H1 (cell line): ENCODE measurements at regions not wholly inside any gene's neighbourhood (a gene's known extent, or its start where the extent isn't known, plus 50 kb on each side); places are given as distances from the start of the nearest gene placed in this dataset.

Experiments used
- CTCF ChIA-PET: fragments of 300-600 bp; sonication (Branson Sonifier 250); formaldehyde crosslinking; loops from one replicate; lab custom pipeline; 2021; ENCODE audit not compliant: partially characterized antibody; lab: Charles Lee
- POLR2A ChIA-PET: fragments of 300-600 bp; sonication (Branson Sonifier 250); formaldehyde crosslinking; loops from one replicate; lab custom pipeline; 2021; ENCODE audit warnings: inconsistent platforms; ENCODE audit not compliant: partially characterized antibody; lab: Charles Lee
- DNase-seq, 2 experiments: peaks; one replicate each; pipeline versions ENCODE4 v3.0.0 to v3.0.0-alpha.2; 2010 to 2022; ENCODE audit warnings: low spot score in 2 of 2, low read depth in 1 of 2, mixed read lengths in 1 of 2
- FAIRE-seq: peaks from 2 replicates; lab custom pipeline; 2011; peaks lifted over from hg19 to GRCh38; lab: Jason Lieb, UNC
- H2AFZ ChIP-seq: 2 replicates; pipeline ENCODE4 v1.8.1; 2012; ENCODE audit warnings: low read length, inconsistent platforms
- H2AK5ac ChIP-seq: 2 replicates; pipeline ENCODE4 v1.6.1; 2013; ENCODE audit warnings: low read depth, low read length
- H2BK120ac ChIP-seq: replicated peaks from 2 replicates; pipeline ENCODE3; 2013; ENCODE audit warnings: low read depth, low read length, inconsistent platforms
- H2BK12ac ChIP-seq: 2 replicates; pipeline ENCODE4 v1.6.1; 2013; ENCODE audit warnings: low read depth, low read length
- H2BK15ac ChIP-seq: 2 replicates; pipeline ENCODE4 v1.6.1; 2013; ENCODE audit warnings: low read length
- H2BK20ac ChIP-seq: 2 replicates; pipeline ENCODE4 v1.6.1; 2013; ENCODE audit warnings: low read length
- H2BK5ac ChIP-seq: 2 replicates; pipeline ENCODE4 v1.6.1; 2013; ENCODE audit warnings: low read depth, low read length
- H3K14ac ChIP-seq: 2 replicates; pipeline ENCODE4 v1.6.1; 2013; ENCODE audit warnings: inconsistent platforms; ENCODE audit not compliant: insufficient read length
- H3K18ac ChIP-seq: 2 replicates; pipeline ENCODE4 v1.6.1; 2013; ENCODE audit warnings: low read length; ENCODE audit errors: extremely low read depth
- H3K23ac ChIP-seq: 2 replicates; pipeline ENCODE4 v1.6.1; 2013; ENCODE audit warnings: inconsistent platforms; ENCODE audit not compliant: insufficient read length
- H3K23me2 ChIP-seq: 2 replicates; pipeline ENCODE4 v1.6.1; 2013; ENCODE audit warnings: low read depth, low read length
- H3K27ac ChIP-seq: 2 replicates; pipeline ENCODE4 v1.6.1; 2011; ENCODE audit warnings: low read depth, low read length, inconsistent platforms
- H3K27me3 ChIP-seq, 4 experiments: replicated peaks in 1 of 4; 1 replicate in 1 of 4; 2 replicates in 3 of 4; pipeline versions ENCODE4 v1.6.1 to v1.8.1; 2011 to 2013; ENCODE audit warnings: low read length in 3 of 4, mild to moderate bottlenecking in 3 of 4, inconsistent platforms in 2 of 4, mixed read lengths in 2 of 4, moderate library complexity in 1 of 4; ENCODE audit not compliant: control insufficient read depth in 3 of 4, insufficient read depth in 3 of 4; ENCODE audit errors: extremely low read depth in 1 of 4
- H3K36me3 ChIP-seq, 4 experiments: 2 replicates each; pipeline versions ENCODE4 v1.6.1 to v1.8.1; 2011 to 2013; ENCODE audit warnings: mild to moderate bottlenecking in 4 of 4, low read length in 3 of 4, moderate library complexity in 2 of 4, control low read depth in 1 of 4, inconsistent platforms in 1 of 4; ENCODE audit not compliant: insufficient read depth in 4 of 4, control insufficient read depth in 2 of 4
- H3K4ac ChIP-seq: replicated peaks from 2 replicates; pipeline ENCODE3; 2013; ENCODE audit warnings: low read length, low read depth, mixed read lengths, inconsistent platforms; ENCODE audit not compliant: insufficient read length
- H3K4me1 ChIP-seq, 4 experiments: replicated peaks in 1 of 4; 1 replicate in 1 of 4; 2 replicates in 3 of 4; pipeline versions ENCODE4 v1.6.1 to v1.8.1; 2011 to 2013; ENCODE audit warnings: low read length in 3 of 4, inconsistent platforms in 2 of 4, mixed read lengths in 1 of 4; ENCODE audit not compliant: insufficient read depth in 4 of 4, control insufficient read depth in 3 of 4
- H3K4me2 ChIP-seq, 2 experiments: 2 replicates each; pipeline versions ENCODE4 v1.6.1 to v1.8.1; 2011 to 2013; ENCODE audit warnings: low read depth in 2 of 2, low read length in 2 of 2, control low read depth in 1 of 2, inconsistent platforms in 1 of 2, mild to moderate bottlenecking in 1 of 2; ENCODE audit not compliant: insufficient read depth in 1 of 2
- H3K4me3 ChIP-seq, 4 experiments: fragments of 200-600, 300-600 bp in 1 of 4; sonication (generic), shearing (Covaris generic), sonication (Bioruptor Twin) in 1 of 4; 2 replicates each; pipeline versions ENCODE4 v1.5.1 to v1.8.1; 2011 to 2016; ENCODE audit warnings: low read length in 4 of 4, low read depth in 3 of 4, control low read depth in 2 of 4, inconsistent platforms in 2 of 4, mild to moderate bottlenecking in 2 of 4, mixed read lengths in 1 of 4, moderate library complexity in 1 of 4; ENCODE audit not compliant: insufficient read depth in 2 of 4; ENCODE audit errors: extremely low read depth in 1 of 4
- H3K56ac ChIP-seq: replicated peaks from 2 replicates; pipeline ENCODE3; 2013; ENCODE audit warnings: low read depth, mild to moderate bottlenecking, mixed read lengths, low read length, inconsistent platforms; ENCODE audit not compliant: insufficient read length
- H3K79me1 ChIP-seq: 2 replicates; pipeline ENCODE4 v1.6.1; 2013; ENCODE audit warnings: low read depth, low read length, control low read depth
- H3K79me2 ChIP-seq, 2 experiments: 2 replicates each; pipeline versions ENCODE4 v1.6.1 to v1.8.1; 2012 to 2013; ENCODE audit warnings: low read length in 2 of 2, mild to moderate bottlenecking in 2 of 2, inconsistent platforms in 1 of 2; ENCODE audit not compliant: insufficient read depth in 2 of 2, control insufficient read depth in 1 of 2
- H3K9ac ChIP-seq, 4 experiments: replicated peaks in 1 of 4; 1 replicate in 1 of 4; 2 replicates in 3 of 4; pipeline versions ENCODE4 v1.6.1 to v1.8.1; 2011 to 2013; ENCODE audit warnings: low read depth in 3 of 4, low read length in 3 of 4, control low read depth in 2 of 4, mild to moderate bottlenecking in 2 of 4, moderate library complexity in 2 of 4, inconsistent platforms in 1 of 4; ENCODE audit errors: extremely low read depth in 1 of 4
- H3K9me3 ChIP-seq, 2 experiments: 2 replicates each; pipeline versions ENCODE4 v1.6.1 to v1.8.1; 2012 to 2013; ENCODE audit warnings: mild to moderate bottlenecking in 2 of 2, moderate library complexity in 2 of 2, control low read depth in 1 of 2, inconsistent platforms in 1 of 2, low read depth in 1 of 2, low read length in 1 of 2, mixed read lengths in 1 of 2; ENCODE audit not compliant: insufficient read depth in 2 of 2
- H4K20me1 ChIP-seq, 2 experiments: replicated peaks in 1 of 2; 2 replicates each; pipeline versions ENCODE3 to v1.8.1; 2011 to 2013; ENCODE audit warnings: inconsistent platforms in 2 of 2, low read length in 2 of 2, mild to moderate bottlenecking in 1 of 2; ENCODE audit not compliant: insufficient read depth in 2 of 2, control insufficient read depth in 1 of 2
- H4K5ac ChIP-seq: 2 replicates; pipeline ENCODE4 v1.6.1; 2013; ENCODE audit warnings: low read length, low read depth, mixed read lengths, inconsistent platforms; ENCODE audit not compliant: insufficient read length
- H4K8ac ChIP-seq: 2 replicates; pipeline ENCODE4 v1.8.0; 2013; ENCODE audit warnings: mild to moderate bottlenecking, moderate library complexity, low read length, inconsistent platforms; ENCODE audit not compliant: insufficient read depth; ENCODE audit errors: extremely low read depth
- H4K91ac ChIP-seq: replicated peaks from 2 replicates; pipeline ENCODE3; 2013; ENCODE audit warnings: low read length, mixed read lengths, inconsistent platforms; ENCODE audit not compliant: insufficient read length
- BCL11A ChIP-seq, 2 experiments: IDR thresholded peaks; one replicate each; pipeline ENCODE4 v1.6.1; 2011; ENCODE audit warnings: low read depth in 2 of 2, low read length in 2 of 2, mild to moderate bottlenecking in 2 of 2
- CTBP2 ChIP-seq: IDR thresholded peaks from 2 replicates; pipeline ENCODE4 v1.7.0; 2011; ENCODE audit warnings: borderline replicate concordance, mild to moderate bottlenecking, moderate library complexity, mixed read lengths, low read length; ENCODE audit not compliant: insufficient read depth, insufficient read length
- EP300 ChIP-seq, 2 experiments: IDR thresholded peaks; 1 replicate in 1 of 2; 2 replicates in 1 of 2; pipeline ENCODE4 v1.6.1; 2011 to 2012; ENCODE audit warnings: low read depth in 2 of 2, low read length in 2 of 2, mild to moderate bottlenecking in 2 of 2, borderline replicate concordance in 1 of 2, inconsistent platforms in 1 of 2, moderate library complexity in 1 of 2
- FOSL1 ChIP-seq: IDR thresholded peaks from 2 replicates; pipeline ENCODE4 v1.6.1; 2011; ENCODE audit warnings: mild to moderate bottlenecking, low read depth, low read length, moderate library complexity; ENCODE audit not compliant: insufficient read depth
- GABPA ChIP-seq: IDR thresholded peaks from 2 replicates; pipeline ENCODE4 v1.6.1; 2011; ENCODE audit warnings: mild to moderate bottlenecking, low read length, moderate library complexity, borderline replicate concordance; ENCODE audit not compliant: insufficient read depth
- JUN ChIP-seq: IDR thresholded peaks from 2 replicates; pipeline ENCODE4 v1.6.1; 2011; ENCODE audit warnings: low read depth, mild to moderate bottlenecking, improper control_type of control experiment, low read length
- KDM1A ChIP-seq: fragments of 200-600, 300-600 bp; sonication (generic); IDR thresholded peaks from 2 replicates; pipeline ENCODE4 v1.7.1; 2016; ENCODE audit warnings: mild to moderate bottlenecking, low read length, borderline replicate concordance
- KDM4A ChIP-seq: IDR thresholded peaks from one replicate; pipeline ENCODE4 v1.7.1; 2012; ENCODE audit warnings: low read depth, mild to moderate bottlenecking, moderate library complexity, low read length, inconsistent platforms; ENCODE audit not compliant: severe bottlenecking
- RNF2 ChIP-seq: fragments of 200-900, 300-1000 bp; sonication (generic); IDR thresholded peaks from 2 replicates; pipeline ENCODE4 v1.7.1; 2016; ENCODE audit warnings: borderline replicate concordance, low read depth, mild to moderate bottlenecking, antibody characterized with exemption, low read length; ENCODE audit not compliant: poor library complexity, severe bottlenecking; ENCODE audit errors: missing control alignments
- SIN3A ChIP-seq, 2 experiments: IDR thresholded peaks in 1 of 2; conservative IDR thresholded peaks in 1 of 2; 2 replicates each; pipeline ENCODE4 v1.6.1; 2011 to 2012; ENCODE audit warnings: low read length in 2 of 2, improper control_type of control experiment in 1 of 2, low read depth in 1 of 2, mild to moderate bottlenecking in 1 of 2
- SUZ12 ChIP-seq: fragments of 200-600 bp; sonication (generic); IDR thresholded peaks from 2 replicates; pipeline ENCODE4 v1.6.1; 2012; ENCODE audit warnings: mild to moderate bottlenecking, inconsistent platforms, low read length, moderate library complexity, mixed read lengths
- TAF7 ChIP-seq: optimal IDR thresholded peaks from 2 replicates; pipeline ENCODE3; 2011; ENCODE audit warnings: low read depth, mild to moderate bottlenecking, inconsistent platforms, low read length, moderate library complexity, borderline replicate concordance
- TCF12 ChIP-seq: IDR thresholded peaks from 2 replicates; pipeline ENCODE4 v1.6.1; 2011; ENCODE audit warnings: low read depth, mild to moderate bottlenecking, low read length

- TF ChIP-seq KDM1A, result no peak
Measured at GRCh38 chr4:43238008-43238407, 345.5 kb downstream of the GRXCR1 start (continued).

GRCh38 chr4:43238585-43238984 lies 346.1 kb downstream of the GRXCR1 start:
- Histone ChIP-seq H2BK5ac (no peak overlapping the region), H2BK120ac (no peak overlapping the region), H3K4me3 (no peak overlapping the region), H3K79me1 (no peaks in the 10 kb centered on the region), H3K9ac (no peak overlapping the region), H2BK12ac (no peak overlapping the region), H3K23ac (no peak overlapping the region), H3K18ac (no peak overlapping the region), H4K8ac (no peak overlapping the region), H3K14ac (no peak overlapping the region), H2AK5ac (no peak overlapping the region), H3K4me2 (no peak overlapping the region), H3K23me2 (no peaks in the 10 kb centered on the region), H3K27ac (no peak overlapping the region), H2BK15ac (no peak overlapping the region), H4K20me1 (no peaks in the 10 kb centered on the region), H3K9me3 (no peaks in the 10 kb centered on the region), H2BK20ac (no peak overlapping the region), H4K91ac (no peak overlapping the region), H3K36me3 (no peaks in the 10 kb centered on the region), H2AFZ (no peak overlapping the region), H3K4ac (no peak overlapping the region), H3K4me1 (no peaks in the 10 kb centered on the region), H3K27me3 (no peaks in the 10 kb centered on the region), H3K79me2 (no peaks in the 10 kb centered on the region), H4K5ac (no peak overlapping the region), H3K56ac (no peak overlapping the region)
- POLR2A ChIA-PET, result no interaction called here
- DNase-seq (no peak), FAIRE-seq (no peak)
- CTCF ChIA-PET, result no interaction called here
- TF ChIP-seq JUN, result no peak
- TF ChIP-seq TAF7, result no peak
- TF ChIP-seq EP300 (IDR thresholded peaks at IDR 0.05; ENCODE audit: borderline replicate concordance in 1 of 2, low read depth in 2 of 2, low read length in 2 of 2), result no peak
- no peak for TF ChIP-seq SIN3A (conservative IDR thresholded peaks at IDR 0.05 in 1 of 2, IDR thresholded peaks at IDR 0.05 in 1 of 2; ENCODE audit: low read depth in 1 of 2, low read length in 2 of 2)
- no peak for TF ChIP-seq BCL11A (IDR thresholded peaks at IDR 0.05; ENCODE audit: low read depth in 2 of 2, low read length in 2 of 2)
- no peak for TF ChIP-seq CTBP2
- TF ChIP-seq KDM4A, result no peak
- no peak for TF ChIP-seq RNF2
- TF ChIP-seq FOSL1, result no peak
- TF ChIP-seq GABPA, result no peak
- TF ChIP-seq TCF12, result no peak
- no peak for TF ChIP-seq SUZ12
